K562 (cell line): ENCODE measurements at regions not wholly inside any gene's neighbourhood (a gene's known extent, or its start where the extent isn't known, plus 50 kb on each side); places are given as distances from the start of the nearest gene placed in this dataset.

Experiments
- ATAC-seq: fragments of 200-7000 bp; cut with Tn5 transposase; 3 replicates; pipeline ENCODE4 v1.9.1; 2020; ENCODE audit warnings: moderate library complexity
- BruUV-seq: library from RNA; stranded (reverse); fragments of 400-500 nt; replicated peaks from 2 replicates; lab custom pipeline; 2021; lab: Mats Ljungman, UMichigan
- CTCF ChIA-PET: fragments of 300-600 bp; formaldehyde crosslinking; extraction: SDS; loops from one replicate; lab custom pipeline; 2021; ENCODE audit warnings: low intra/inter-chr PET ratio; lab: Yijun Ruan, JAX
- POLR2A ChIA-PET: fragments of 300-600, 350-650 bp; sonication (Branson Sonifier 250); formaldehyde crosslinking; extraction: SDS; loops from one replicate; lab custom pipeline; 2021; ENCODE audit warnings: antibody characterized with exemption, inconsistent platforms; lab: Yijun Ruan, JAX
- DNase-seq, 4 experiments: peaks; one replicate each; pipeline versions ENCODE4 v3.0.0 to v3.0.0-alpha.2; 2011 to 2018; ENCODE audit warnings: low spot score in 3 of 4, mixed read lengths in 3 of 4; ENCODE audit errors: extremely low read depth in 1 of 4
- FAIRE-seq: peaks from 2 replicates; lab custom pipeline; 2011; peaks lifted over from hg19 to GRCh38; lab: Jason Lieb, UNC
- H2AFZ ChIP-seq: 2 replicates; pipeline ENCODE4 v1.6.0; 2011; ENCODE audit warnings: low read depth, low read length, control low read depth, inconsistent platforms
- H3K27ac ChIP-seq: fragments of 200-600 bp; 3 replicates; pipeline ENCODE4 v1.8.0; 2011; ENCODE audit warnings: low read depth, mild to moderate bottlenecking, control low read depth, inconsistent platforms, low read length, moderate library complexity, mixed read lengths; ENCODE audit errors: extremely low read depth
- H3K27me3 ChIP-seq, 2 experiments: fragments of 300-600 bp in 1 of 2; 2 replicates in 1 of 2; 3 replicates in 1 of 2; pipeline versions ENCODE4 v1.6.0 to v1.8.0; 2011; ENCODE audit warnings: inconsistent platforms in 2 of 2, low read length in 2 of 2, mild to moderate bottlenecking in 1 of 2, mixed read lengths in 1 of 2, moderate library complexity in 1 of 2; ENCODE audit not compliant: control insufficient read depth in 2 of 2, insufficient read depth in 2 of 2
- H3K36me3 ChIP-seq: fragments of 300-600 bp; 3 replicates; pipeline ENCODE4 v1.8.0; 2011; ENCODE audit warnings: mild to moderate bottlenecking, low read length, inconsistent platforms; ENCODE audit not compliant: control insufficient read depth, insufficient read depth
- H3K4me1 ChIP-seq, 2 experiments: fragments of 200-600 bp in 1 of 2; replicated peaks in 1 of 2; 2 replicates in 1 of 2; 3 replicates in 1 of 2; pipeline versions ENCODE4 v1.5.1 to v1.8.0; 2011; ENCODE audit warnings: inconsistent platforms in 2 of 2, low read length in 2 of 2, mild to moderate bottlenecking in 1 of 2, mixed read lengths in 1 of 2, moderate library complexity in 1 of 2; ENCODE audit not compliant: control insufficient read depth in 2 of 2, insufficient read depth in 2 of 2
- H3K4me2 ChIP-seq: 2 replicates; pipeline ENCODE4 v1.6.1; 2011; ENCODE audit warnings: low read length, control low read depth, inconsistent platforms, mixed read lengths; ENCODE audit not compliant: insufficient read depth
- H3K4me3 ChIP-seq: fragments of 200-600 bp; sonication (generic), shearing (Covaris generic); 2 replicates; pipeline ENCODE4 v1.5.1; 2016; ENCODE audit warnings: control low read depth, inconsistent platforms
- H3K79me2 ChIP-seq: fragments of 200-600 bp; 3 replicates; pipeline ENCODE4 v1.8.0; 2011; ENCODE audit warnings: low read length, inconsistent platforms; ENCODE audit not compliant: control insufficient read depth, insufficient read depth
- H3K9ac ChIP-seq, 2 experiments: 2 replicates each; pipeline versions ENCODE4 v1.6.0 to v1.6.1; 2011; ENCODE audit warnings: low read depth in 2 of 2, low read length in 2 of 2, control low read depth in 1 of 2, inconsistent platforms in 1 of 2, mild to moderate bottlenecking in 1 of 2, mixed read lengths in 1 of 2; ENCODE audit not compliant: insufficient read depth in 1 of 2
- H3K9me1 ChIP-seq: one replicate; pipeline ENCODE4 v1.6.0; 2011; ENCODE audit warnings: inconsistent platforms, mild to moderate bottlenecking, low read length, moderate library complexity; ENCODE audit not compliant: control insufficient read depth, insufficient read depth
- H3K9me3 ChIP-seq: replicated peaks from 2 replicates; pipeline ENCODE4 v1.5.1; 2011; ENCODE audit warnings: low read depth, low read length, inconsistent platforms; ENCODE audit not compliant: control insufficient read depth, insufficient read depth
- H4K20me1 ChIP-seq: replicated peaks from 2 replicates; pipeline ENCODE4 v1.6.1; 2011; ENCODE audit warnings: low read length, inconsistent platforms, mixed read lengths; ENCODE audit not compliant: control insufficient read depth, insufficient read depth
- ADNP ChIP-seq: fragments of 200-800 bp; sonication (Bioruptor generic); IDR thresholded peaks from 2 replicates; pipeline ENCODE4 v1.6.1; 2016; ENCODE audit warnings: missing genetic modification characterization, missing compliant biosample characterization
- ATF7 ChIP-seq: fragments of 450-650 bp; IDR thresholded peaks from 2 replicates; pipeline ENCODE4 v1.7.1; 2014; ENCODE audit warnings: mild to moderate bottlenecking, moderate library complexity
- KLF16 ChIP-seq: IDR thresholded peaks from 2 replicates; pipeline ENCODE4 v1.6.1; 2016; ENCODE audit warnings: antibody characterized with exemption
- NCOA2 ChIP-seq, 2 experiments: fragments of 450-650 bp; IDR thresholded peaks; 2 replicates each; pipeline ENCODE4 v1.6.1; 2018; ENCODE audit warnings: mild to moderate bottlenecking in 2 of 2, moderate library complexity in 1 of 2; ENCODE audit not compliant: partially characterized antibody in 2 of 2
- PCBP2 ChIP-seq: fragments of 200-400 bp; formaldehyde crosslinking; IDR thresholded peaks from 2 replicates; pipeline ENCODE4 v1.6.1; 2018; ENCODE audit warnings: low read length, low read depth, mild to moderate bottlenecking, moderate library complexity; ENCODE audit not compliant: poor library complexity, severe bottlenecking
- RFX5 ChIP-seq: IDR thresholded peaks from 2 replicates; pipeline ENCODE4 v1.6.1; 2011; ENCODE audit warnings: low read depth, mild to moderate bottlenecking, improper control_type of control experiment, low read length
- SMARCA5 ChIP-seq: fragments of 450-650 bp; IDR thresholded peaks from 2 replicates; pipeline ENCODE4 v1.6.1; 2016
- SMC3 ChIP-seq: conservative IDR thresholded peaks from 2 replicates; pipeline ENCODE4 v1.6.1; 2011; ENCODE audit warnings: low read depth, low read length, improper control_type of control experiment; ENCODE audit not compliant: insufficient read depth
- TAF7 ChIP-seq: fragments of 450-650 bp; IDR thresholded peaks from 2 replicates; pipeline ENCODE4 v1.6.1; 2016; ENCODE audit warnings: missing genetic modification characterization, missing compliant biosample characterization
- ZNF212 ChIP-seq: fragments of 450-650 bp; formaldehyde crosslinking; IDR thresholded peaks from 2 replicates; pipeline ENCODE4 v1.4.0; 2020; ENCODE audit warnings: mild to moderate bottlenecking
- ZNF23 ChIP-seq: fragments of 250-450 bp; sonication (Bioruptor Pico); IDR thresholded peaks from 2 replicates; pipeline ENCODE4 v1.4.0; 2020; ENCODE audit warnings: mild to moderate bottlenecking
- ZNF239 ChIP-seq: fragments of 250-450 bp; sonication (Bioruptor Pico); IDR thresholded peaks from 2 replicates; pipeline ENCODE4 v1.4.0; 2020; ENCODE audit warnings: mild to moderate bottlenecking
- WGBS: fragments of 100-300 bp; shearing (Covaris generic); methylation state at CpG from one replicate; pipeline ENCODE4 v1.1.6; 2016; ENCODE audit warnings: low coverage, mixed read lengths; ENCODE audit not compliant: insufficient coverage; ENCODE audit errors: missing lambda C conversion rate; 5-methylcytosine and 5-hydroxymethylcytosine counted together
- in situ Hi-C: fragments of 300-500 bp; cut with MboI; formaldehyde crosslinking; loops from 4 replicates; pipeline ENCODE4 v1.15.0; 2018; ENCODE audit warnings: inconsistent platforms, mixed read lengths
- intact Hi-C: fragments of 100-400 bp; cut with micrococcal nuclease; formaldehyde crosslinking; loops from 2 replicates; pipeline ENCODE4 v1.14.2; 2022
- TF ChIP-seq, protein P1 (sequence below): sonication (generic); formaldehyde crosslinking; IDR thresholded peaks from 2 replicates; pipeline ENCODE4 v1.8.1; 2023; ENCODE audit warnings: mild to moderate bottlenecking, missing genetic modification reagents

- H3K79me2 ChIP-seq = no peaks in the 10 kb centered on the region
- DNase-seq (no peak), FAIRE-seq (no peak), ATAC-seq (no peak)
- CTCF ChIA-PET = no interaction called here
- BruUV-seq = no TSS peak
- H3K4me1 ChIP-seq = no peaks in the 10 kb centered on the region
- in situ Hi-C loops (no loop called here), intact Hi-C loops (no loop called here)
- no peaks in the 10 kb centered on the region for H4K20me1 ChIP-seq
- no peak overlapping the region for H3K27ac ChIP-seq
- no peaks in the 10 kb centered on the region for H3K9me3 ChIP-seq
- H2AFZ ChIP-seq = no peak overlapping the region
- 0% methylated on average over 3 of the region's 3 CpGs for WGBS
- POLR2A ChIA-PET = interaction anchor here (0.6 kb wide), 1 partner anchor 1163 kb away, joined by 3 read pairs; no protein-coding TSS in a partner anchor
- no peaks in the 10 kb centered on the region for H3K9me1 ChIP-seq
- TF ChIP-seq SMC3 (no peak), KLF16 (no peak)
- TF ChIP-seq, protein P1, sequence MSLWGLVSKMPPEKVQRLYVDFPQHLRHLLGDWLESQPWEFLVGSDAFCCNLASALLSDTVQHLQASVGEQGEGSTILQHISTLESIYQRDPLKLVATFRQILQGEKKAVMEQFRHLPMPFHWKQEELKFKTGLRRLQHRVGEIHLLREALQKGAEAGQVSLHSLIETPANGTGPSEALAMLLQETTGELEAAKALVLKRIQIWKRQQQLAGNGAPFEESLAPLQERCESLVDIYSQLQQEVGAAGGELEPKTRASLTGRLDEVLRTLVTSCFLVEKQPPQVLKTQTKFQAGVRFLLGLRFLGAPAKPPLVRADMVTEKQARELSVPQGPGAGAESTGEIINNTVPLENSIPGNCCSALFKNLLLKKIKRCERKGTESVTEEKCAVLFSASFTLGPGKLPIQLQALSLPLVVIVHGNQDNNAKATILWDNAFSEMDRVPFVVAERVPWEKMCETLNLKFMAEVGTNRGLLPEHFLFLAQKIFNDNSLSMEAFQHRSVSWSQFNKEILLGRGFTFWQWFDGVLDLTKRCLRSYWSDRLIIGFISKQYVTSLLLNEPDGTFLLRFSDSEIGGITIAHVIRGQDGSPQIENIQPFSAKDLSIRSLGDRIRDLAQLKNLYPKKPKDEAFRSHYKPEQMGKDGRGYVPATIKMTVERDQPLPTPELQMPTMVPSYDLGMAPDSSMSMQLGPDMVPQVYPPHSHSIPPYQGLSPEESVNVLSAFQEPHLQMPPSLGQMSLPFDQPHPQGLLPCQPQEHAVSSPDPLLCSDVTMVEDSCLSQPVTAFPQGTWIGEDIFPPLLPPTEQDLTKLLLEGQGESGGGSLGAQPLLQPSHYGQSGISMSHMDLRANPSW (CRISPR knock-in tag) = no peak
- H3K36me3 ChIP-seq = no peaks in the 10 kb centered on the region
- no peak overlapping the region for H3K4me2 ChIP-seq
- H3K27me3 ChIP-seq = no peaks in the 10 kb centered on the region
- no peak overlapping the region for H3K4me3 ChIP-seq
- no peak overlapping the region for H3K9ac ChIP-seq
Measured at GRCh38 chr18:44047585-44047984, 633.1 kb upstream of the SETBP1 start.

DNA sequence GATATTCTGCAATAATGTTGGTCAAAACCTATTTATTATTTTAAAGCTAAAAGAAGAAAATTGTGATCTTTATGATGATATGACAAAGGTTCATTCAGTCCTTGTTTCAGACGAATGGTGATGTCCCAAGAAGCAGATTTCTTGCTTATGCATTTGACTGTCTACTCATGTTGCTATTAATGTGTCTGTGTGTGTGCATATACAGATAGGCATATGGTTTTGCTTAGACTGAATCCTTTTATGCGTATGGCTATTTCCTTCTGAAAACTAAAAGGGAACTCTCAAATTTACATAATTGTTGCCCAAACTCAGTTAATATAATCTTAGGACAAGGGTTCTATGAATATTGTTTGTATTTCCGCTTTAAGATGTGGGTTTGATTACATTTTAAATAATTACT lies 632.3 kb upstream of the SETBP1 start:
- BruUV-seq = no TSS peak
- H3K79me2 ChIP-seq = no peaks in the 10 kb centered on the region
- no peaks in the 10 kb centered on the region for H3K9me3 ChIP-seq
- CTCF ChIA-PET = no interaction called here
- H3K27ac ChIP-seq = no peak overlapping the region
- H2AFZ ChIP-seq = no peak overlapping the region
- WGBS = 0% methylated on average over 3 of the region's 3 CpGs
- in situ Hi-C loops (no loop called here), intact Hi-C loops (no loop called here)
- no peaks in the 10 kb centered on the region for H3K4me1 ChIP-seq
- no peak overlapping the region for H3K4me3 ChIP-seq
- no peak overlapping the region for H3K4me2 ChIP-seq
- H3K36me3 ChIP-seq = no peaks in the 10 kb centered on the region
- no peaks in the 10 kb centered on the region for H4K20me1 ChIP-seq
- no peaks in the 10 kb centered on the region for H3K27me3 ChIP-seq
- H3K9ac ChIP-seq = no peak overlapping the region
- DNase-seq = no peak
- no peaks in the 10 kb centered on the region for H3K9me1 ChIP-seq
- no peak for FAIRE-seq
- POLR2A ChIA-PET = no interaction called here
- no peak for ATAC-seq
- TF ChIP-seq NCOA2 (IDR thresholded peaks at IDR 0.05; ENCODE audit: partially characterized antibody in 2 of 2) (no peak), ZNF23 (no peak), ZNF212 (CRISPR knock-in tag) (no peak), RFX5 (no peak), SMARCA5 (no peak), ATF7 (no peak), TAF7 (tag) (no peak), ADNP (tag) (no peak), ZNF239 (CRISPR knock-in tag) (no peak), PCBP2 (no peak)
